NCI-H2227 treated with DMSO at 0.1 percent for 48 hours (cell line): ENCODE measurements at regions not wholly inside any gene's neighbourhood (a gene's known extent, or its start where the extent isn't known, plus 50 kb on each side); places are given as distances from the start of the nearest gene placed in this dataset.
"Not testable (repeated sequence)": the region's sequence is repeated elsewhere in the genome, so short reads cannot be mapped to it uniquely, and the experiment has no call there.

Experiments used
- DNase-seq: peaks from one replicate; lab custom pipeline; 2025; lab: John Stamatoyannopoulos, UW

DNA sequence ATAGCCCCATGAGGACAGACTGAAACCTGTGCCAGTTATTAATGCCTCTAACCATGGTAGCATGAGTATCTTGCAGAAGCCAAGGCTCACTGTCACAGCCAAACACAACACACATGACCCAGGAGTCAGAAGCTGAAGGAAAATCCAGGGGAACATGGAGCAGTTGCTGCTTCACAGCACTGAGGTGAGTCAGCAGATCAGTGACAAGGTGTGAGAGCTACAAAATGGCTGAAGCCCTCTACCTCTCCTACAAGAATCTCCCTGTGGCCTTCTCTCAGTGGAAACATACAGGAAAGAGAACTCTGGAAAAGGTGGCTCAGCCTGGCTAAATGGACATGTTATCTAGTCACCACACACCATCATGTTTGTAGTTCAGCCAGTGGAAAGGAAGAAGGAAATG is 93.5 kb downstream of the NAB1 start:
- no peak for DNase-seq

DNA sequence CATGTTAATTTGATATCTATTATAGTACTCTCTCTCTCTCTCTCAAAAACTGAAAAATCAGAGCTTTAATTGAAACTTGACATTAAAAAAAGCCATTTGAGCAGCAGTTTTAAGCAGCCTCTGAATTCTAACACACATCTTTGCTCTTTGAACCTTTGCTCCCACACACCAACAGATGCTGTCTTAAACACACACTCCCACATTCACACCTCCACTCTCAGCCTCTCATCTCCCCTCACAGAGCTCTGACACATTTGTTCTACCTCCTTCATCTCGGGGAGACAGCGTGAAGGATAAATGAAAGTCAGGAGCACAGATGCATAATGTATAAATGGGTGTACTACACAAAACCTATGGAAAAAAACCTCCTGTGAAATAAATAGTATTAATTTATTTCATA is 95.2 kb downstream of the NAB1 start:
- DNase-seq = no peak

DNA sequence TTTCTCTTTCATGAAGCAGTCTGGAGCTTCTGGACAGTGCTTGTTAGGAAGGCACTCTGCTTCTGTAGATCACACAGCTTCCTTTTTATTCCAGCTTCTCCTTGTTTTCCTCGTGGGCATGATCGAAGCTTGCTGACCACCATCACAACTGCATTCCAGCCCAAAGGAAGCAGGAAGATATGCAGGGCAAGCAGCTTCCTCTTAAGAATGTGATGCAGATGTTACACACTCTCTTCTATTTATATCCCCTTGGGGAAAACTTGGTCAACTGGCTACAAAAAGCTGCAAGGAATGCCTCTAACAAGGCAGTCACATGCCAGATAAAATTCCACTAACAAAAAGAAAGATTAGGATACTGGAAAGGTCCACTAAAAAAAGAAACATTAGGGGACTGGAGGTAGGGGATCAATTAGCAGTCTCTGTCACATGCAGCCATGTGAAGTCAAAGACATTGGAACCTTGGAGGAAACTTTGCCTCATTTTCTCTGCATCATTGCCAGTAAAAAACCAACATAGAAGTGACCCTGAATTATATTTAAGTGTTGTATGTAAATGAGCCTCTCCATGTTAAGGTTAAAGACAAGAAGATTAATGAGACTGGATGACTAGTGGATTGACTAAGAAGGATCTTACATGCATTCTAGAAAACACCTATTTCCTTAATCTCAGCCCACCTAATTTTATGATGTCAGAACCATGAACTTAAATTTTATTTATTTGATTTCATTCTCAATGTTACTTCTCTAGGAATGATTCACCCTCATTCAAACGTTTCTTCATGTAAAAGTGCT is 98.3 kb downstream of the NAB1 start:
- DNase-seq = no peak

DNA sequence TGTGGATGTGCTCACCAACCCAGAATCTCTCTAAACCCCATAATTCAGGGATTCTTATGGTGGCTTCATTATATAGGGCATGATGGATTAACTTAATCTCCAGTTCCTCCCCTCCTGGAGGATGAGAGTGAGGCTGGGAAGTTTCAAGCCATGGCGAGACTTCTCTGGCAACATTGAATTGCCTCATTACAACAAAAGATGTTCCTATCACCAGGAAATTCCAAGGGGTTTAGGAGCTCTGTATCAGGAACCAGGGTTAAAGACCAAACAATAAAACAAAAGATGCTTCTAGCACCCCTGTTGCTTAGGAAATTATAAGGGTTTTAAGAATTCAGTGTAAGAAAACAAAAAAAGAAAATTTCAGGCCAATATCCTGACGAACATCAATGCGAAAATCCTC is 100.1 kb downstream of the NAB1 start:
- DNase-seq = no peak

DNA sequence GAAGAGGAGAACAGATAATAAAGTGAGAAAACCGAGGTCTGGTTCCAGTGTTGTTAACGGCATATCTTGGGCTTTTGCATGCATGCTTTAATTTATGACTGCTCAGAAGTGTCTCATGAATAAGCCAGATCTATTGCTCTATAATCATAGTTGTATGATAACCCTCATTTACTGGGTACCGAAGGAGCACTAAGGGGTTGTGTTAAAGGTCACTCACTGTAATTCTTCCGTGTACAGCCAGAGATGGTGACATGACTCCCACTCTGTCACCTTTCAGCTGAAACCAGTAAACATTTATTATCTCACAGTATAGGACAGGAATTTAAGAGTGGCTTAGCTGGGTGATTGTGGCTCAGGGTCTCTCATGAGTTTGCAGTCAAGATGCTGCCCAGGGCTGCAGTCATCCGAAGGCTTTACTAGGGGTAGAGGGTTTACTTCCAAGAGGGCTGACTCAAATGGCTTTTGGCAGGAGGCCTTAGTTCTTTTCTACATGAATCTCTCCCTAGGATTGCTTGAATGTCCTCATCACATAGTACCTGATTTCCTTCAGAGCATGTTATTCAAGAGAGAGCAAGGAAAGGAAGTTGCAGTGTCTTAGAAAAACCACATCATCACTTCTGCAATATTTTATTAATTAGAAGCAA is 107.0 kb downstream of the NAB1 start:
- DNase-seq = peak; percentile 36

DNA sequence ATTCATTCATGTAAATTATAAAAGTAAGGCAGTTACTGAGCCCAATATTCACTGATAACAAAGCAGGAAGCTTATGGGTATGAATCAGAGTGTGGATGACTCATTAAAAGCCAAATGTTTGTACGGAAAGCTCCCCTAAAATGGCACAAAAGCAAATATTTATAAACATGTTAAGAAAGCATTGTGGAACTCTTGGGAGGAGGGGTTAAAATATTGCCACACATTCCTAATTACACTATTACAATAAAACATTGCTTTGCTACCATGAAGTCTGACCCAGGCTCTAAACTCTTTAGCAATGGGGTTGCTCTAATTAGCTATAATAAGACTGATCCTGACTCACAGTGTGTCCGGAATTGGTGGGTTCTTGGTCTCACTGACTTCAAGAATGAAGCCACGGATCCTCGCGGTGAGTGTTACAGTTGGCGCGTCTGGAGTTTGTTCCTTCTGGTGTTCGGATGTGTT is 110.9 kb downstream of the NAB1 start:
- DNase-seq = no peak

DNA sequence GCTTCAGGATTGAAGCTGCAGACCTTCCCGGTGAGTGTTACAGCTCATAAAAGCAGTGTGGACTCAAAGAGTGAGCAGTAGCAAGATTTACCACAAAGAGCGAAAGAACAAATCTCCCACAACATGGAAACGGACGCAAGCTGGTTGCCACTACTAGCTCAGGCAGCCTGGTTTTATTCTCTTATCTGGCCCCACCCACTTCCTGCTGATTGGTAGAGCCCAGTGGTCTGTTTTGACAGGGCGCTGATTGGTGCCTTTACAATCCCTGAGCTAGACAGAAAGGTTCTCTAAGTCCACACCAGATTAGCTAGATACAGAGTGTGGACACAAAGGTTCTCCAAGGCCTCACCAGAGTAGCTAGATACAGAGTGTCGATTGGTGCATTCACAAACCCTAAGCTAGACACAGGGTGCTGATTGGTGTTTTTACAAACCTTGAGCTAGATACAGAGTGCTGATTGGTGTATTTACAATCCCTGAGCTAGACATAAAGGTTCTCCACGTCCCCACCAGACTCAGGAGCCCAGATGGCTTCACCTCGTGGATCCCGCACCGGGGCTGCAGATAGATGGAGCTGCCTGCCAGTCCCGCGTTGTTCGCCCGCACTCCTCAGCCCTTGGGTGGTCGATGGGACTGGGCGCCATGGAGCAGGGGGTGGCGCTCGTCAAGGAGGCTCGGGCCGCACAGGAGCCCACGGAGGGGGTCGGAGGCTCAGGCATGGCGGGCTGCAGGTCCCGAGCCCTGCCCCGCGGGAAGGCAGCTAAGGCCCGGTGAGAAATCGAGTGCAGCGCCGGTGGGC is 111.7 kb downstream of the NAB1 start:
- DNase-seq = not testable (repeated sequence)

DNA sequence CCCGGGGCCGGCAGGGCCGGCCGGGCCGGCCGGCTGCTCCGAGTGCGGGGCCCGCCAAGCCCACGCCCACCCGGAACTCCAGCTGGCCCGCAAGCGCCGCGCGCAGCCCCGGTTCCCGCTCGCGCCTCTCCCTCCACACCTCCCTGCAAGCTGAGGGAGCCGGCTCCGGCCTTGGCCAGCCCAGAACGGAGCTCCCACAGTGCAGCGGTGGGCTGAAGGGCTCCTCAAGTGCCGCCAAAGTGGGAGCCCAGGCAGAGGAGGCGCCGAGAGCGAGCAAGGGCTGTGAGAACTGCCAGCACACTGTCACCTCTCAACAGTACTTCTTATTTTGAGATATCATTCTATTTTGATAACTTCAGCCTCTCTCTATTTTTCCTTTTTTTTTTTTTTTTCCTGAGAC is 112.3 kb downstream of the NAB1 start:
- not testable (repeated sequence) for DNase-seq

DNA sequence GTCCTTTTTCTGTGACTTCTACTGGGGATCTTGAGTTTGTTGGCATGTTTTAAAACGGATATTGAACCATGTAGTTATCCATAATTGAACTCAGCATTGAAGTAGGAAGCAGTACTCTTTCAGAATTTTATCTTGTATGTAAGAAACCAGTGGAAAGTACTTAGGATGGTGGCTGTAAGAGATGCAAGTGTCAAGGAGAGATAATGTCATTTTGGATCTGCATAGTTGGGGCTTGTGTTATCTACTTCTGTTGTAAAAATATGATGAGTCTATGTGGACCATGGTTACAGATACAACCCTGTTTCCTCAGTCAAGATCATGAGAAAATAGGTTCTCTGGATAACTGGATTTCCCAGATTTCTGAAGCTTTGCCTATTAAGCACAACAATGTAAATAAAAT is 113.7 kb downstream of the NAB1 start:
- DNase-seq = no peak

DNA sequence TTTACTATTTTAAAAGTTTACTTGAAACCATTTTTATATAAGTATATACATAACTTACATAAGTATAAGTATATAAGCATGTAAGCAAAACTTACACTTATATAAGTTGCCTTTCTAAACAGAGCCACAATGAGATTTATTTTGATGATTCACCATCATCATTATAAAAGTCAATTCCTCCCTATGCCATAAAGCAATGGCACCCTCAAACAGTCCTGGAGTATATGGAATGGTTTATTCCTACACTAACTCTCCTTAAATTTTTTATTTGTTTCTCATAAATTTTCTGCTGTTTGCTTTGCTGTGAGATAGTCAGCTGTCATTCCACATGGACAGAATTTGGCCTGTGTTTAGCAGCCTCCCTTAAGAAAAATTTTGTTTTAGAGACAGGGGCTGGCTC is 114.2 kb downstream of the NAB1 start:
- no peak for DNase-seq

DNA sequence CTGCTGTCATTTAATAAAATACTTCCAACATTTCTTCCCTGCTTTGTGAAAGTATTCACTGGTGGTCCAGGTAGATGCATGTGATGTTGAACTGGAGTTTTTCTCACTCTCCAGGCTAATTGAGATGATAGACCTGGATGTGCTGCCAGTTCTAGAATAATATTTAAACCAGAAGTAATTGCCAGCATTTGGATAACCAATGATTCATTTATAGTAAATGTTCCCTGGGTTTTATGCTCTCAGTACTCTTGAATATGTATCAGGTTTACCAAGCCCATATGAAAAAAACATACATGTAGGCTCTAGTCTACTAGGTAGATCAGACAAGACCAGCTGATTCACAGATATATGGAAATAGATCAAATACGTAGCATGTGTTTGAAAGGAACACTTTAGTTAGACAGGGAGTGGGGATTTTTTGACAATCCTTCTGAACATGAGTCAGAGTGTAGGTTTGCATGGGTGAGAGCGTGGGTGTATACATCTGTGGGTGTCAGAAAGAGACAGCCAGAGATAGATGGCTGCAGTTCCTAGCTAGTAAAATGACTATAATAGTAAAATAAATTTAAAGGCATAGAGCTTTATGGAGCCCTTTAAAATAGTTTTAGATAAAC is 115.1 kb downstream of the NAB1 start:
- no peak for DNase-seq

DNA sequence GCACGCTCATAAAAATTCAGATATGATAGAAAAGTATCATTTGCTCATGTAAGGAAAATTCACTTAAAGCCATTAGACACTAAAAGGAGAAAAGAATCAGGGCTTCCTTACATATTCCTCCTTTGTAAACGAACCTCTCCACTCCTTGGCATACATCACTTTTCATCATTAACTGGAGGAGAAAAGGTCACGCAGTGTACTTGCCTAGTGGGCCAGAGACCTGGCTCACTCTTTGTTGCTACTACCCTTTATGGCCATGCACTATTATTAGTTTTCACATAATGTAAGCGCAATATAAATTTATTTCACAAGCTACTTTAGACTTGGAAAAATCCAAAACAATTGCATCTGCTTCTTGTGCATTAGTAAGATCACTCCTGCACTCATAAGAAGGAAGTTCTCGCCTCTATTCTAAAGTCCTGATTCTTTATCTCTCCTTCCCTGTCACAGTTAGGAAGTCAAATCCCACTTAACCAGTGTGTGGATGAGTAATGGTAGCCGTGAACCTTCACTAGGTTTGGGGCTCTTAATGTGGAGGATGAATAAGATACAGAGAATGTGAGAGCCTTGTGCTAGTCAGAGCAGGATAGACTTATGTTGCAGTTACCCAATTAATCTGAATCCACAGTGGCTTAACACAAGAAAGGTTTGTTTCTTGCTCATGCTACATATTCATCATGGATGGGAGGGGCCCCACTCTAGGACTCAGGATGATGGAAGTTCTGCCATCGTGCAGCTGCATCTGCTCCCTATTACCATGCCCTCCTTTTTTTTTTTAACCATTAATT is 115.0 kb upstream of the GLS start:
- DNase-seq = no peak

DNA sequence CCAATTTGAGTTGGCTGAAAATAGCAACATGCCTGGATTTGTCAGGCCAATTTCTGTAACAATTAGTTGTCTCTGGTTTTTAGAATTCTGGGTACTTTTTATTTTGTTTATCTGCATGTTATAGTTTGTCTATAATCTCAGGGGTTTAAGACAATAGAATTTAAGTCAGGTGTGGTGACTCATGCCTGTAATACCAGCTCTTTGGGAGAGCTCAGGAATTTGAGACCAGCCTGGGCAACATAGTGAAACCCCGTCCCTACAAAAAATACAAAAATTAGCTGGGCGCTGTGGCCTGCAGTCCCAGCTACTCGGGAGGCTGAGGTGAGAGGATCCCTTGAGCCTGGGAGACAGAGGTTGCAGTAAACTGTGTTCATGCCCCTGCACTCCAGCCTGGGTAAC is 114.4 kb upstream of the GLS start:
- DNase-seq = no peak

DNA sequence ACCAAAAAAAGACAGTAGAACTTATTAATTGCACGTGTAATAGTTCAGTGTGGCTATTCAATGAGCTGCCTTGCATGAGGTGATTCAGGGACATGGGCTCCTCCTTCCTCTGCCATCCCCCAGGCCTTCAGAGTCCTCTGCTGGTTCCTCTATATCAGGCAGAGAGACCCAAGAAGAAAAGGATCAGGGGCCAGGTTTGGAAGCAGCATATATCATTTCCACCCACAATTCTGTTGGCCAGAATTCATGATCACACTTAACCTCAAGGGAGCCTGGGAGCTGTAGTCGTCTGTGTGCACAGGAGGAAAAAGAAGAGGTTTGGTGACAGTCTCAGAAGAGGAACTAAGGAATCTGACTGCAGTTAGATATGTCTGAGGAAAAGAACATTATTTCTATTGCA is 114.0 kb upstream of the GLS start:
- DNase-seq = no peak

DNA sequence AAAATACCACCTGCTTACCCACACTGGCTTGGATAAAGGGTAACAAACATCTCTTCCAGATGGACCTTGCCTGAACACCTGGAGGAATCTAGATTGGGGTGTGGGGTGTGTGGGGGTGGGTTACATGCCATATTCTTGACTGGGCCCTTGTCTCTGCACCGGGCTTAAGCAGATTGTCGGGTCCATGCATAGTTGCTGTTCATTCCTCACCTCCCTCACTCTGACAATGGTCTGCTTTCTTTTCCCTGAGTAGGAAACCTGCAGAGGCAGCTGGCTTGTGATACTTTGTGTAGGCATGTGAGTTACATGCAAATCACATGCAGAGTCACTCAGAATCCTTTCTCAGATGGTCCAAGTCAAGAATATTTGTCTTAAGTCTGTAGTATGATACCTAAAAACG is 112.8 kb upstream of the GLS start:
- no peak for DNase-seq

DNA sequence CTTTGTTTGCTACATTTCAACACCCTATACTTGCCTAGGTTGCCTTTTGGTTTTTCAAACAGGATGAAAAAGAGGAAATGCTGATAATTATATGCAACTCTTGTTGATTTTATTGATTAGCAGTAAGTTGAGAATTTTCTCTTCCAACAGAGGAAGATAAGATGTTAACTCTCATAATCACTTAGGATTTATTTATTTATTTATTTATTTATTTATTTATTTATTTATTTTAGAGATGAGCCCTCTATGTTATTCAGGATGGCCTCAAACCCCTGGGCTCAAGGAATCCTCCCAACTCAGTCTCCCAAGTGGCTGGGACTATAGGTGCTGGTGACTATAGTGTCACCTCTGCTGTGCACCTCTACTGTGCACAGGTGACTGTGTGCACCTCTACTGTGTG is 111.4 kb upstream of the GLS start:
- no peak for DNase-seq

DNA sequence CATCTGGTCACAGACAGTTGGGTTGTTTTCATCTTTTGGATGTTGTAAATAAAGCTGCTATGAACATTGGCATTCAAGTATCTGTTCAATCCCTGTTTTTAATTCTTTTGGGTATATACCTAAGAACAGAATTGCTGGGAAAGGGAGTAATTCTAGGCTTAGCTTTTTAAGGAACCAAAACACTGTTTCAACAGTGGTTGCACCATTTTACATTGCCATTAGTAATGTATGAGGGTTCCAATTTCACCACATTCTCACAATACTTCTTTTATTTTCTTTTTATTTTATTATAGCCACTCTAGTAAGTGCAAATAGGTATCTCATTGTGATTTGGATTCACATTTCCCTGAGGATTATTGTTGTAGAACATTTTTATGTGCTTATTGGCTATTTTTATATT is 108.9 kb upstream of the GLS start:
- DNase-seq = no peak

DNA sequence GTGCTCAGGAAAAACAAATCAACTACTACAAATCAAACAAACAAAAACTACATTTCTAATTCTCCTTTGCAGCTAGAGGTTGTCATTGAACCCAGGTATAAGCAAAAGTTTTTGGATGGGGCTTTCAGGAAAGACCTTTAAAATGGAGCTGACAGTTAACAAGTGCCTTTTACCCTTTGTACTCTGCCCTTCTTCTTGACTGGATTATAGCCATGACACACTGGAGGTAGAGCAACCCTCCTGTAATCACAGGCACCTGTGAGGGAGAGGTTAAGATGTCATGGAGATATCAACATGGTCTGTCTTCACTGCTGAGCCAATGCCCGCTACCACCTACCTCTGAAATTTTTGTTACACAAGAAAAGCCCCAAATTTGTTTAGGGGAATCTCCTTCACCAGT is 100.0 kb upstream of the GLS start:
- DNase-seq = no peak

DNA sequence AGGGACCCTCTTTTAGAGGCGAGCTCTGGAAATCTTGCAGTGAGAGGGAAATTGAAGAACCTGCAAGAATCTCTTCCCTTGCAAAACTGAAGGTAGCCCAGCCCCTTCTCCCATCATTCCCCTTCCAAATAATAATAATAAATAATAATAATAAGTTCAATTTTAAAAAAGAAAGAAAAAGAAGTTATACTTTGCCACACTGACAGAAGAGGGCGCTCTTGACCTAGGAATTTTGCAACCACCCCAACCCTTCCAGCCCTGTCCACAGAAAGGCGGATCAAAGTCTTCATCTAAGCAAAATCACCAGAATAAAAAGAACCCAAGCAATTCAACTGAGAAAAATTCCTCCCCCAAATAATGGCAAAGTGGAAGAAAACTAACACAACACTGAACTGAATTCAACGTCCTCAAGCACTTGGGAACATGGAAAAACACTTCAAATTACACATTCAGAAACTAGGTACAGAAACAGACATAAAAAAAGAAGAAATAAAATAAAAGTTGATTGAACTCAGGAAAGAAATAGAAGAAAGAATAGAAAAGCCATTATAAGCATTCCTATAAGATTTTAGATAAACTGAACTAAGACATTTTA is 98.9 kb upstream of the GLS start:
- peak; percentile 82 for DNase-seq

DNA sequence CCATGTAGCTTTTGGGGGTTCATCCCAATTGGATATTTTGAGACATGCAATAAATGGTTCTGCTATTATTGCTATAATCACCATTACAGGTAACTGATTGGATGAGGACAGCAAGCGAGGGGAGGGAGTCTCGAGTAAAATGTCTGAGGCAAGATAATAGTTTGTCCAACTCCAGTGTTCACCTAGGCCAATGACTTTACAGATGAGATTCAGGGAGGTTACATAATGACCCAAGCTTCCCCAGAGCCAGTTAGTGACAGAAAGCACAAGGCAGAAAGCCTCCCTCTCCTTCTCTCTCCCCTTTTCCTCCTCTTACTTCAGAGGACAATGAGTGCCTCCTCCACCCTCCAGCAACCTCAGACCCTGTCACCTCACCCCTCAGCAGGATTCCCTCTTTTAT is 98.4 kb upstream of the GLS start:
- DNase-seq = no peak

DNA sequence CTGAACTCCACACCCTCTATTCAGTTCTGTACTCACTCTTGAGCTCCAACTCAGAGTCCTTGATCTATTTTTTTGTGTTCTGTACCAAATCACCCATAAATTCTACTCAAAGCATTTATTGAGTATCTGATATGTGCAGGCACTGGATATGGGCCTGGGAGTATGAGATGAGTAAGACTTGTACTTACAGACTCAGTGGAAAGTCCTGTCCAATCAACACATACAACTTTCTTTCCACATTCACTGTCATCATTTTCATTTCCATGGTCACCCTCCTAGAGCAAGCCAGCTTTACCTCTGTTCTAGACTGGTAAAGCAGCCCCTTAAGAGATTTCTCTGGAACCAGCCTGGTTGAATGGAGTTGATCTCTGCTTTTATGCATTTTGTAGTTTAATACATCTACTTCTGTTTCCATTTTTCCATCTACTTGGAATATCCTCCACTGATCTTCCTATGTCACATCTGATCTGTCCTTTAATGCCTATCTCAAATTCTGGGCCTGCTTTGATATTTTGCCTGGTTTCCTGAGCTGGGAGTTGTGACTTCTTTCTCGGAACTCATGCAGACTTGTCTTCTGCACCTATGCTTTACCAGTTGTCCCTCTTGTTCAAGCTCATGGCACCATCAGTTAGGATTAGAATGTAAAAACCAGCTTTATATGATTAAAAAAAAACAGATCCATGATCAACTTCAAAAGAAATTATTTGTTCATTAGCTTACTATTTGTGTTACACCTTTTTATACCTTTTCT is 96.9 kb upstream of the GLS start:
- DNase-seq = no peak
